CD4-positive, alpha-beta T cell (primary cell): ENCODE measurements at regions not wholly inside any gene's neighbourhood (a gene's known extent, or its start where the extent isn't known, plus 50 kb on each side); places are given as distances from the start of the nearest gene placed in this dataset.
"Not testable (repeated sequence)": the region's sequence is repeated elsewhere in the genome, so short reads cannot be mapped to it uniquely, and the experiment has no call there.

ENCODE experiments used
- ATAC-seq: fragments of 200-7000 bp; cut with Tn5 transposase; one replicate; pipeline ENCODE4 v1.10.0; 2022; ENCODE audit warnings: mild to moderate bottlenecking; ENCODE audit not compliant: poor library complexity
- CTCF ChIA-PET: fragments of 350-600 bp; sonication (Branson Sonifier 250); formaldehyde crosslinking; loops from one replicate; lab custom pipeline; 2021; ENCODE audit warnings: antibody characterized with exemption, inconsistent platforms; lab: Charles Lee
- POLR2A ChIA-PET: fragments of 350-600 bp; sonication (Branson Sonifier 250); formaldehyde crosslinking; loops from one replicate; lab custom pipeline; 2021; ENCODE audit warnings: antibody characterized with exemption, inconsistent platforms; lab: Charles Lee
- DNase-seq, 14 experiments: peaks; one replicate each; pipeline ENCODE4 v3.0.0-alpha.2; 2013 to 2020; ENCODE audit warnings: mixed read lengths in 2 of 14
- H3K27ac ChIP-seq, 2 donors: one replicate each; pipeline versions ENCODE4 v1.5.1 to v1.7.0; 2013; ENCODE audit warnings: low read length in 2 of 2, low read depth in 1 of 2, mild to moderate bottlenecking in 1 of 2
- H3K27me3 ChIP-seq, 2 experiments: 1 replicate in 1 of 2; 2 replicates in 1 of 2; pipeline versions ENCODE4 v1.6.1 to v1.7.0; 2013; ENCODE audit warnings: low read length in 2 of 2, control low read depth in 1 of 2, mild to moderate bottlenecking in 1 of 2, moderate library complexity in 1 of 2; ENCODE audit not compliant: insufficient read depth in 2 of 2, control insufficient read depth in 1 of 2
- H3K36me3 ChIP-seq: one replicate; pipeline ENCODE4 v1.6.1; 2013; ENCODE audit warnings: low read length, control low read depth; ENCODE audit not compliant: insufficient read depth
- H3K4me1 ChIP-seq: one replicate; pipeline ENCODE4 v1.6.1; 2013; ENCODE audit warnings: low read length, control low read depth; ENCODE audit not compliant: insufficient read depth
- H3K4me3 ChIP-seq: one replicate; pipeline ENCODE4 v1.5.1; 2013; ENCODE audit warnings: mild to moderate bottlenecking, low read length, moderate library complexity
- H3K9me3 ChIP-seq, 2 experiments: 1 replicate in 1 of 2; 2 replicates in 1 of 2; pipeline versions ENCODE4 v1.6.1 to v1.7.0; 2013; ENCODE audit warnings: low read length in 2 of 2, mild to moderate bottlenecking in 2 of 2, control low read depth in 1 of 2, moderate library complexity in 1 of 2; ENCODE audit not compliant: control insufficient read depth in 1 of 2, insufficient read depth in 1 of 2
- H3K27ac Mint-ChIP-seq: one replicate; pipeline ENCODE4 v1.8.0; 2020; ENCODE audit warnings: mixed read lengths
- H3K27me3 Mint-ChIP-seq: one replicate; pipeline ENCODE4 v1.8.0; 2021; ENCODE audit warnings: mixed read lengths
- H3K36me3 Mint-ChIP-seq: one replicate; pipeline ENCODE4 v1.8.0; 2021; ENCODE audit warnings: low read depth, mixed read lengths
- H3K4me1 Mint-ChIP-seq: one replicate; pipeline ENCODE4 v1.8.0; 2021; ENCODE audit warnings: low read depth, mixed read lengths
- H3K4me3 Mint-ChIP-seq: one replicate; pipeline ENCODE4 v1.8.0; 2020; ENCODE audit warnings: mild to moderate bottlenecking, mixed read lengths
- H3K9me3 Mint-ChIP-seq: one replicate; pipeline ENCODE4 v1.8.0; 2020; ENCODE audit warnings: mixed read lengths
- intact Hi-C, 2 experiments: fragments of 100-400 bp; cut with DNase I in 1 of 2; cut with micrococcal nuclease in 1 of 2; formaldehyde crosslinking; loops; one replicate each; pipeline versions ENCODE4 v1.15.1 to v1.9.0; 2023 to 2025; cut with DNase I, micrococcal nuclease
- TF ChIP-seq, protein P1 (sequence below): fragments of 200-600 bp; IDR thresholded peaks from one replicate; pipeline ENCODE4 v1.8.0; 2022; ENCODE audit warnings: antibody characterized with exemption, mild to moderate bottlenecking

DNA sequence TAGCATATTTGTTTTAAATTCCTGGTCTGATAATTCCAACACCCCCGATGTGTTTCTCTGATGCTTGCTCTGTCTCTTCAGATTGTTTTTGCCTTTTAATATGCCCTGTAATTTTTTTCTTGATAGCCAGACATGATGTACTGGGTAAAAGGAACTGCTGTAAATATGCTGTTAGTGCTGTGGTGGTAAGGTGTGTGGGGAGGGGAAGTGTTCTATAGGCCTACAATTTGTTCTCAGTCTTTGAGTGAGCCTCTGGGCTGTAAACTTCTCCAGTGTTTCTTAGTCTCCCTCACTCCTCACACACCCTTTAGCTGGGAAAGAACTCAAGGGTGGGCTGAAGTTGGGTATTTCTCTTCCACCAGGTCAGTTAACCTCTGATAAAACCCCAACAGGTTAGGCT, 147.0 kb upstream of the OR4E1 start:
- Mint-ChIP-seq H3K4me1 (peaks cover 7% of the 10 kb centered on the region), H3K4me3 (no peak overlapping the region), H3K27me3 (peaks cover 24% of the 10 kb centered on the region), H3K36me3 (no peaks in the 10 kb centered on the region), H3K9me3 (peaks cover 10% of the 10 kb centered on the region), H3K27ac (no peak overlapping the region)
- Histone ChIP-seq H3K27ac (no peak overlapping the region), H3K9me3 (no peaks in the 10 kb centered on the region), H3K4me3 (no peak overlapping the region), H3K27me3 (peaks cover 0 to 7% of the 10 kb centered on the region in 2 experiments), H3K36me3 (no peaks in the 10 kb centered on the region), H3K4me1 (no peaks in the 10 kb centered on the region)
- POLR2A ChIA-PET = no interaction called here
- intact Hi-C loops = no loop called here
- TF ChIP-seq, protein P1, sequence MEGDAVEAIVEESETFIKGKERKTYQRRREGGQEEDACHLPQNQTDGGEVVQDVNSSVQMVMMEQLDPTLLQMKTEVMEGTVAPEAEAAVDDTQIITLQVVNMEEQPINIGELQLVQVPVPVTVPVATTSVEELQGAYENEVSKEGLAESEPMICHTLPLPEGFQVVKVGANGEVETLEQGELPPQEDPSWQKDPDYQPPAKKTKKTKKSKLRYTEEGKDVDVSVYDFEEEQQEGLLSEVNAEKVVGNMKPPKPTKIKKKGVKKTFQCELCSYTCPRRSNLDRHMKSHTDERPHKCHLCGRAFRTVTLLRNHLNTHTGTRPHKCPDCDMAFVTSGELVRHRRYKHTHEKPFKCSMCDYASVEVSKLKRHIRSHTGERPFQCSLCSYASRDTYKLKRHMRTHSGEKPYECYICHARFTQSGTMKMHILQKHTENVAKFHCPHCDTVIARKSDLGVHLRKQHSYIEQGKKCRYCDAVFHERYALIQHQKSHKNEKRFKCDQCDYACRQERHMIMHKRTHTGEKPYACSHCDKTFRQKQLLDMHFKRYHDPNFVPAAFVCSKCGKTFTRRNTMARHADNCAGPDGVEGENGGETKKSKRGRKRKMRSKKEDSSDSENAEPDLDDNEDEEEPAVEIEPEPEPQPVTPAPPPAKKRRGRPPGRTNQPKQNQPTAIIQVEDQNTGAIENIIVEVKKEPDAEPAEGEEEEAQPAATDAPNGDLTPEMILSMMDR = no peak
- ATAC-seq (no peak), DNase-seq (no peak)
- CTCF ChIA-PET = no interaction called here

DNA sequence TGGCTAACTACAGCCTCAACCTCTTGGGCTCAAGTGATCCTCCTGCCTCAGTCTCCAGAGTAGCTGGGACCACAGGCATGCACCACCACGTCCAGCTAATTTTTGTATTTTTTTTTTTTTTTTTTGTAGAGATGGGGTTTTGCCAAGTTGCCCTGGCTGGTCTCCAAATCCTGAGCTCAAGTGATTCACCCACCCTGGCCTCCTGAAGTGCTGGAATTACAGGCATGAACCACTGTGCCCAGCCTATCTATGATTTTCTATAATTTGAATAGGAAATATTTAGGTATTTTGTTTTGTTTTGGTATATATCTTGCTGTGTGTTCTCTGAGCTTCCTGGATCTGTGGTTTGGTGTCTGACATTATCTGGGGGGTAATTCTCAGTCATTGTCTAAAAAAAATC, 146.3 kb upstream of the OR4E1 start:
- H3K4me1 Mint-ChIP-seq, H3K4me3 ChIP-seq, H3K36me3 Mint-ChIP-seq, H3K36me3 ChIP-seq, H3K27me3 ChIP-seq, H3K27ac Mint-ChIP-seq, CTCF ChIA-PET, H3K9me3 ChIP-seq, intact Hi-C loops, H3K4me3 Mint-ChIP-seq, DNase-seq, H3K4me1 ChIP-seq, ATAC-seq, H3K27ac ChIP-seq: not testable (repeated sequence)
- H3K9me3 Mint-ChIP-seq = peaks cover 11% of the 10 kb centered on the region
- H3K27me3 Mint-ChIP-seq = peaks cover 17% of the 10 kb centered on the region
- POLR2A ChIA-PET = interaction anchor here (0.6 kb wide), 1 partner anchor 17 kb away, joined by 4 read pairs; no protein-coding TSS in a partner anchor

DNA sequence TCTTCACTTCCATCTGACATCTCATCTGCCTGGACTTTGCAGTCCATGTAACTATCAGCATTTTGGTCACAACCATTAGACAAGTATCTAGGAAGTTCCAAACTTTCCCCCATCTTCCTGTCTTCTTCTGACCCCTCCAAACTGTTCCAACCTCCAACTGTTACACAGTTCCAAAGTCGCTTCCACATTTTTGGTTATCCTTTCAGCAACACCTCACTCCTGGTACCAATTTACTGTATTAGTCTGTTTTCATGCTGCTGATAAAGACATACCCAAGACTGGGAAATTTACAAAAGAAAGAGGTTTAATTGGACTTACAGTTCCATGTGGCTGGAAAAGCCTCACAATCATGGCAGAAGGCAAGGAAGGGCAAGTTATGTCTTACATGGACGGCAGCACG, 143.4 kb upstream of the OR4E1 start:
- DNase-seq, H3K27ac ChIP-seq, H3K27me3 ChIP-seq, CTCF ChIA-PET, H3K27ac Mint-ChIP-seq, H3K4me3 ChIP-seq, intact Hi-C loops, H3K9me3 ChIP-seq, H3K4me1 Mint-ChIP-seq, POLR2A ChIA-PET, H3K4me1 ChIP-seq, H3K36me3 ChIP-seq, H3K4me3 Mint-ChIP-seq, ATAC-seq, H3K36me3 Mint-ChIP-seq: not testable (repeated sequence)
- peaks cover 13% of the 10 kb centered on the region for H3K9me3 Mint-ChIP-seq
- H3K27me3 Mint-ChIP-seq = peaks cover 15% of the 10 kb centered on the region

DNA sequence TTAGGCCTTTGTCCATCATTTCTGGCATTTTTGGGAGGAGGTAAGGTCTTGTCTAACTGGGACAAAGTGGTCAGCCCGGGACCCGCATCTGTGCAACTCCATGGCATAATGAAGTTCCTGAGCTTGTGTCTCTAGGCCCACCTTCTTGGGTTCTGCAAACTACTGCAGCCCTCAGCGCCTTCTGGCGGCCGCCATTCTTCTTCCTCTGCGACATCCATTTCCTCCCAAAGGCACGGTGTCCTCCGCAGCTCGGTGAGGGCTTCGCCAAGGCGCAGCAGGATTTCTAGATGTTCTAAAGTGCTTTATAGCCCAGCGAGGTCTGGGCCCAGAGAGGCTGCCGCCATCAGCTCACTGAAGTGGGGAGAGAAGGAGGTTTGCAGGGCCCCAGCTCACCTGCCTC, 134.4 kb upstream of the OR4E1 start:
- Histone ChIP-seq H3K27me3 (no peaks in the 10 kb centered on the region), H3K9me3 (no peaks in the 10 kb centered on the region), H3K4me3 (no peak overlapping the region), H3K4me1 (no peaks in the 10 kb centered on the region), H3K27ac (no peak overlapping the region), H3K36me3 (no peaks in the 10 kb centered on the region)
- Mint-ChIP-seq H3K9me3 (no peaks in the 10 kb centered on the region), H3K27me3 (peaks cover 44% of the 10 kb centered on the region), H3K36me3 (no peaks in the 10 kb centered on the region), H3K27ac (no peak overlapping the region), H3K4me3 (no peak overlapping the region), H3K4me1 (no peaks in the 10 kb centered on the region)
- DNase-seq (no peak), ATAC-seq (no peak)
- POLR2A ChIA-PET = no interaction called here
- TF ChIP-seq, protein P1 = no peak
- CTCF ChIA-PET = interaction anchor here (0.9 kb wide), 1 partner anchor 40 kb away, joined by 3 read pairs; no protein-coding TSS in a partner anchor
- intact Hi-C loops = no loop called here
